Endothelial cell of hepatic sinusoid (primary cell): ENCODE measurements at regions not wholly inside any gene's neighbourhood (a gene's known extent, or its start where the extent isn't known, plus 50 kb on each side); places are given as distances from the start of the nearest gene placed in this dataset.

ENCODE experiments used
- in situ Hi-C: cut with HindIII; loops from 2 replicates; pipeline ENCODE4 v1.10.0; 2017; ENCODE audit warnings: low sequenced_read_pairs

DNA sequence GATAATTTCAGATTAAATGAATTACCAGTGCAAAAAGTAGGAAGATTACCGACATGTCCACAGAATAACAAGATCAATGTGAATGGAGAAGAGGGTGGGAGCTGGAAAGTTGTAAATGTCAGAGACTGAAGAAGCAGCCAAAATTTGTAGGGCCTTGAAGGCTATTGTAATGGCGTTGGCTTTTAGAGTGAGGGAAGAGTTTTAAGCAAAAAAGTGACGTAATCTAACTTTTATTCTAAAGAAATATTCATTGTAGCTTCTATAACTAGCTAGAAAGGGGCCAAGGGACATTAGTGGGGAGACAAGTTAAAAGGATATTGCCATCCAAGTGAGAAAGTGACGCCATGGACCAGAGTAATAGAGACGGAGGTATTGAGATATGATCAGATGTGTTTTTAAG lies 63.3 kb upstream of the PCDH7 start:
- in situ Hi-C loops, result no loop called here

DNA sequence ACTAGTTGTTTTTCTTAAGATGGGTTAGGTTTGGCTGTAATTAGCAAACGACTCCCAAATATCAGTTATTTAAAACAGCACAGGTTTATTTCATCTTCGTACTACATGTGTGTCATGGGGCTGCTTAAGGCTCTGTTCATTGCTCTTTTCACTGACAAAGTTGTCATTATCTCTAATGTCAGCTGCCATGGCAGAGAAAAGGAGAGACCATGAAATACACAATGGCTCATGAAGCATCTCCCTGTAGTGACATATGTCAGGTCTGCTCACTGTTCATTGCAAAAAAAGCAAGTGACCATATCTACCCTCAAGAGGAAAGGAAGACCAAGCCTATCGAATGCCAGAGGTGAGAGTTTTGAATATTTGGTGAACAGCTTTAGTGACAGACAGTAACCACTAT lies 52.2 kb upstream of the PCDH7 start:
- in situ Hi-C loops, result no loop called here

DNA sequence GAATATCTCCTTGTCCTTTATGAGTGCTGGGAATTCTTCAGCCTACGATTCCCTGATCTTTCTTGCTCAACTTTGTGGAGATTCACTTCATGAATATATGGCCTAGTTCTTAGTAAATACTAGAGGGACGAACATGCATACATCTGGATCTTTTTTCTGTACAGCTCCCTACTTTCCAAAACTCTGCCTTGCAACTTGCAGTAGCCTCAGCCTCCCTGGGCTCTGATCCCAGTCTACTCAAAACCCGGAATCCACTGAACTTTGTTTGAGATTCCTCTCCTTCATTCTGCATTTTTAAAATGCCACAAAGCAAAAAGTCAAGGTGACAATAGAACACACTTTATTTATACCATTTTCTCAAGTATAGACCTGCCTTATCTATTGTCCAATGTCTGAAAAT lies 50.0 kb upstream of the PCDH7 start:
- in situ Hi-C loops, result no loop called here
